ENCODE measurements at regions not wholly inside any gene's neighbourhood (a gene's known extent, or its start where the extent isn't known, plus 50 kb on each side); places are given as distances from the start of the nearest gene placed in this dataset.

GRCh38 chr2:106284691-106285202, 90.6 kb upstream of the UXS1 start:
- no peak for TF ChIP-seq CTCF (IDR thresholded peaks at IDR 0.05; ENCODE audit: borderline replicate concordance, extremely low read depth, low read length, poor library complexity, severe bottlenecking)
- no peak for TF ChIP-seq EZH2 (IDR thresholded peaks at IDR 0.05; ENCODE audit: borderline replicate concordance, low read depth, low read length, severe bottlenecking)
